ENCODE measurements at regions not wholly inside any gene's neighbourhood (a gene's known extent, or its start where the extent isn't known, plus 50 kb on each side); places are given as distances from the start of the nearest gene placed in this dataset.

GRCh38 chr4:11663114-11663513 is 234.4 kb upstream of the HS3ST1 start (continued):
- TF ChIP-seq, protein P1, sequence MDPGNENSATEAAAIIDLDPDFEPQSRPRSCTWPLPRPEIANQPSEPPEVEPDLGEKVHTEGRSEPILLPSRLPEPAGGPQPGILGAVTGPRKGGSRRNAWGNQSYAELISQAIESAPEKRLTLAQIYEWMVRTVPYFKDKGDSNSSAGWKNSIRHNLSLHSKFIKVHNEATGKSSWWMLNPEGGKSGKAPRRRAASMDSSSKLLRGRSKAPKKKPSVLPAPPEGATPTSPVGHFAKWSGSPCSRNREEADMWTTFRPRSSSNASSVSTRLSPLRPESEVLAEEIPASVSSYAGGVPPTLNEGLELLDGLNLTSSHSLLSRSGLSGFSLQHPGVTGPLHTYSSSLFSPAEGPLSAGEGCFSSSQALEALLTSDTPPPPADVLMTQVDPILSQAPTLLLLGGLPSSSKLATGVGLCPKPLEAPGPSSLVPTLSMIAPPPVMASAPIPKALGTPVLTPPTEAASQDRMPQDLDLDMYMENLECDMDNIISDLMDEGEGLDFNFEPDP (CRISPR knock-in tag; IDR thresholded peaks at IDR 0.05) = no peak
- TF ChIP-seq YY1 (IDR thresholded peaks at IDR 0.05; ENCODE audit: borderline replicate concordance in 1 of 3, control insufficient read depth in 1 of 3, extremely low read depth in 1 of 3, insufficient read depth in 3 of 3, insufficient read length in 1 of 3, insufficient replicate concordance in 2 of 3, low read depth in 1 of 3, low read length in 2 of 3) (no peak), NR2C2 (CRISPR knock-in tag; IDR thresholded peaks at IDR 0.05) (no peak), NR2C2 (tag; IDR thresholded peaks at IDR 0.05) (no peak)

GRCh38 chr4:11650801-11651596 is 222.3 kb upstream of the HS3ST1 start:
- no peak overlapping the region for H3K9ac ChIP-seq (ENCODE audit: insufficient read depth in 1 of 2, low read depth in 2 of 2, low read length in 2 of 2)
- ATAC-seq (no peak), DNase-seq (ENCODE audit: extremely low read depth in 1 of 4, low spot score in 3 of 4) (no peak), FAIRE-seq (no peak)
- CTCF ChIA-PET (ENCODE audit: low intra/inter-chr PET ratio) = no interaction called here
- no peak overlapping the region for H2AFZ ChIP-seq (ENCODE audit: low read depth, low read length)
- BruUV-seq (replicated peaks) = no TSS peak
- H3K4me2 ChIP-seq (ENCODE audit: insufficient read depth, low read length) = no peak overlapping the region
- intact Hi-C loops (cut with micrococcal nuclease) = no loop called here
- no peaks in the 10 kb centered on the region for H4K20me1 ChIP-seq (replicated peaks; ENCODE audit: control insufficient read depth, insufficient read depth, low read length)
- in situ Hi-C loops (cut with MboI) = no loop called here
- no peaks in the 10 kb centered on the region for H3K36me3 ChIP-seq (ENCODE audit: control insufficient read depth, insufficient read depth, low read length)
- no peaks in the 10 kb centered on the region for H3K9me1 ChIP-seq (ENCODE audit: control insufficient read depth, insufficient read depth, low read length)
- POLR2A ChIA-PET = no interaction called here
- under 1% methylated on average over 19 of the region's 19 CpGs for WGBS (ENCODE audit: insufficient coverage, low coverage, missing lambda C conversion rate)
- H3K4me1 ChIP-seq (replicated peaks in 1 of 2; ENCODE audit: control insufficient read depth in 2 of 2, insufficient read depth in 2 of 2, low read length in 2 of 2) = no peaks in the 10 kb centered on the region
- no peak overlapping the region for H3K4me3 ChIP-seq
- H3K27me3 ChIP-seq (ENCODE audit: control insufficient read depth in 2 of 2, insufficient read depth in 2 of 2, low read length in 2 of 2) = no peaks in the 10 kb centered on the region
- no peaks in the 10 kb centered on the region for H3K79me2 ChIP-seq (ENCODE audit: control insufficient read depth, insufficient read depth, low read length)
- no peak for TF ChIP-seq GATAD2B (IDR thresholded peaks at IDR 0.05; ENCODE audit: borderline replicate concordance)
- no peak for TF ChIP-seq SLC30A9 (CRISPR knock-in tag; IDR thresholded peaks at IDR 0.05)
- no peaks in the 10 kb centered on the region for H3K9me3 ChIP-seq (replicated peaks; ENCODE audit: control insufficient read depth, insufficient read depth, low read depth, low read length)
- H3K27ac ChIP-seq (ENCODE audit: extremely low read depth, low read depth, low read length) = no peak overlapping the region

Data from K562 (cell line).